GM19372 (cell line): ENCODE measurements at regions not wholly inside any gene's neighbourhood (a gene's known extent, or its start where the extent isn't known, plus 50 kb on each side); places are given as distances from the start of the nearest gene placed in this dataset.

Experiments used
- ATAC-seq: cut with Tn5 transposase; IDR thresholded peaks from one replicate; pipeline ENCODE4 v1.9.1; 2021; ENCODE audit warnings: mild to moderate bottlenecking, low read depth, moderate library complexity; ENCODE audit not compliant: unreplicated experiment

DNA sequence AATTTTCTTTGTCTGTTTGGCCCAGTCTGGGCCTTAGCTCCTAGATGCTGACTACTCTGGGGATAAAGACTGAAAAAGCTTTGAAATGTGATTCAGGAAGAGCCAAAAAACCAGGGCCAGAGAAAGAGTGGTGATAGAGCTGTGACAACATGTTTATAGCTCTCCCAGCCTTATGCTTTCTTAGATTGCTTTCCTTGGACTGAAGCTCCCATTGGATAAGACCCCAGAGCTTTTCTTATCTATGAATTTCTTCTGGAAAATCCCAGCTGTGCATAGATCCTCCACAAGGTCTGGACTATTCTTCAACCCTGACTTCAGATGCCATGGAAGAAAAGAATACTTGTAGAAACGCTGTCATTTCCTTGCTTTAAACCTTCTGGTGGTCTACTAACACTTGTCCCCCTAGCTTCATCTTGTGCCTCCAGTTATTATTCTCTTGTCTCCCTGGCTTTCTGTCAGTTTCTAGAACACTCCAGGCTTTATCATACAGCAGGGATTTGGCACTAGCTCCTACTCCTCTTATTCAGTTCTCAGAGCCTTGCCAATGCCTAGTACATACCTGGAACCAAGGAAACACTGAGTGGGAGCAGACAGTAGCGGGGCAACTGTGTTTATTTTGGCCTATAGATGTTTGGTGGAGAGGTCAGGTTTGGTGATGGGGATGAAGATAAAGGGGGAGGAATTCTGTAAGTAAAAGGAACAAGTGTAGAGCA lies 57.1 kb upstream of the TEX13D start:
- ATAC-seq: no peak

DNA sequence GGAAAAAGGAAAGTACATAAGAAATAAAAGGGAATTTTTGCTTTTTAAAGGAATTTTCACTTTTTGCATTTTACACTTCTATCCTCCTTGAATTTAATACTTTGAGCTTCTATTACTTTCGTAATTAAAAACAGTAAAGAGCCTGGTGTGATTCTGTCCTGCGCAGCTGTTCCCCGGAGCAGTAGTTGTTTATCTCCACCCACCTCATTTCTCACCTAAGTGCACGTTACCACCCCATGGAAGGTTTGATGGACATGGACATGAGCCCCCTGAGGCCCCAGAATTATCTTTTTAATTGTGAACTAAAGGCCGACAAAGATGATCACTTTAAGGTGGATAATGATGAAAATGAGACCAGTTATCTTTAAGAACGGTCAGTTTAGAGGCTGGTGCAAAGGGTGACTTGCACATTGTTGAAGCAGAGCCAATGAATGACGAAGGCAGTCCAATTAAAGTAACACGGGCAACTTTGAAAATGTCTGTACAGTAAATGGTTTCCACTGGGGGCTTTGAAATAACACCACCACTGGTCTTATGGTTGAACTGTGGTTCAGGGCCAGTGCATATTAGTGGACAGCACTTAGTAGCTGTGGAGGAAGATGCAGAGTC lies 52.1 kb upstream of the TEX13D start:
- no peak for ATAC-seq

DNA sequence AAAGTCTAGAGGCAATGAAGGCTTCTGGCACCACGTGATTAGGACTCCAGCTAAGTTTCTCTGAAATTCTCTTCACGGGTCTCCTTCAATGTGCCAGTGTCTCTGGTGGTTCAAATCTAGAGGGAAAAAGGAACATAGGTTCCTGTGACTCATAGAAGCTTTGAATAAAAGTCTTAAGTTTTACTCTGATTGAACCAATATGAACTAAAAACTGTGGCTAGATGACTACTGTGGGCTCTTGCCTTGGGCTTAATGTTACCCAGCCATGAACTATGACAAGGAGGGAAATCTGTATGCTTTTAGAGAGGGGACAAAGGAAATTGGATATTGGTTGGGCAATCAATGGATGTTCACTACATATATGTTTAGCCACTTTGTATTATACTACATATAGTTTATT lies 49.9 kb upstream of the TEX13D start:
- no peak for ATAC-seq
